ENCODE measurements at regions not wholly inside any gene's neighbourhood (a gene's known extent, or its start where the extent isn't known, plus 50 kb on each side); places are given as distances from the start of the nearest gene placed in this dataset.

DNA sequence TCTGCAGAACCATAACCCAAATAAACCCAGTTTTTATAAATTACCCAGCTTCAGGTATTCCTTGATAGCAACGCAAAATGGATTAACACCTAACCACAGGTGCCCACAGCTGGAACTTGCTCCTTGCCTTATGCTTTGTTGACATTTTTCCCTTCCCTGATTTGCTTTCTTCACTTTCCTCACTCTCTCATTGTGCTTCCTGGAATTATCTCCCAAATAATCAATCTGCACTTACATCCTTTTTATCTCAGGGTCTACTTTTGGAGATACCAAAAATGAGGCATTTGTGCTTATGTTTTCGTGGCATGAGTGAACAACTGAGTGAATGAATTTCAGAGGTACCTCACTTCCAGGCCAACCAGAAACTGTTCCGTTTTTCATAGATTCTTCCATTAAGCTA lies 374.3 kb downstream of the DOK5 start:
- TF ChIP-seq, protein P1, sequence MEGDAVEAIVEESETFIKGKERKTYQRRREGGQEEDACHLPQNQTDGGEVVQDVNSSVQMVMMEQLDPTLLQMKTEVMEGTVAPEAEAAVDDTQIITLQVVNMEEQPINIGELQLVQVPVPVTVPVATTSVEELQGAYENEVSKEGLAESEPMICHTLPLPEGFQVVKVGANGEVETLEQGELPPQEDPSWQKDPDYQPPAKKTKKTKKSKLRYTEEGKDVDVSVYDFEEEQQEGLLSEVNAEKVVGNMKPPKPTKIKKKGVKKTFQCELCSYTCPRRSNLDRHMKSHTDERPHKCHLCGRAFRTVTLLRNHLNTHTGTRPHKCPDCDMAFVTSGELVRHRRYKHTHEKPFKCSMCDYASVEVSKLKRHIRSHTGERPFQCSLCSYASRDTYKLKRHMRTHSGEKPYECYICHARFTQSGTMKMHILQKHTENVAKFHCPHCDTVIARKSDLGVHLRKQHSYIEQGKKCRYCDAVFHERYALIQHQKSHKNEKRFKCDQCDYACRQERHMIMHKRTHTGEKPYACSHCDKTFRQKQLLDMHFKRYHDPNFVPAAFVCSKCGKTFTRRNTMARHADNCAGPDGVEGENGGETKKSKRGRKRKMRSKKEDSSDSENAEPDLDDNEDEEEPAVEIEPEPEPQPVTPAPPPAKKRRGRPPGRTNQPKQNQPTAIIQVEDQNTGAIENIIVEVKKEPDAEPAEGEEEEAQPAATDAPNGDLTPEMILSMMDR (IDR thresholded peaks at IDR 0.05): no peak
- TF ChIP-seq POLR2A (IDR thresholded peaks at IDR 0.05): no peak
